Keratinocyte (primary cell): ENCODE measurements at regions not wholly inside any gene's neighbourhood (a gene's known extent, or its start where the extent isn't known, plus 50 kb on each side); places are given as distances from the start of the nearest gene placed in this dataset.

Experiments used
- CTCF ChIP-seq, 3 experiments: IDR thresholded peaks in 1 of 3; conservative IDR thresholded peaks in 1 of 3; optimal IDR thresholded peaks in 1 of 3; 2 replicates in 2 of 3; 3 replicates in 1 of 3; pipeline versions ENCODE3 to v1.5.1; 2011; ENCODE audit warnings: low read length in 3 of 3, mild to moderate bottlenecking in 3 of 3, moderate library complexity in 2 of 3, control low read depth in 1 of 3, inconsistent platforms in 1 of 3; ENCODE audit not compliant: insufficient read depth in 2 of 3; ENCODE audit errors: extremely low read depth in 1 of 3
- EZH2 ChIP-seq: IDR thresholded peaks from one replicate; pipeline ENCODE4 v1.6.1; 2012; ENCODE audit warnings: inconsistent platforms, mild to moderate bottlenecking, low read length, moderate library complexity

GRCh38 chr7:115269486-115269885 lies 347.6 kb downstream of the MDFIC start:
- no peak for TF ChIP-seq CTCF (optimal IDR thresholded peaks at IDR 0.05 in 1 of 3, IDR thresholded peaks at IDR 0.05 in 1 of 3, conservative IDR thresholded peaks at IDR 0.05 in 1 of 3; ENCODE audit: extremely low read depth in 1 of 3, insufficient read depth in 2 of 3, low read length in 3 of 3)
- no peak for TF ChIP-seq EZH2
